ENCODE measurements at regions not wholly inside any gene's neighbourhood (a gene's known extent, or its start where the extent isn't known, plus 50 kb on each side); places are given as distances from the start of the nearest gene placed in this dataset.

DNA sequence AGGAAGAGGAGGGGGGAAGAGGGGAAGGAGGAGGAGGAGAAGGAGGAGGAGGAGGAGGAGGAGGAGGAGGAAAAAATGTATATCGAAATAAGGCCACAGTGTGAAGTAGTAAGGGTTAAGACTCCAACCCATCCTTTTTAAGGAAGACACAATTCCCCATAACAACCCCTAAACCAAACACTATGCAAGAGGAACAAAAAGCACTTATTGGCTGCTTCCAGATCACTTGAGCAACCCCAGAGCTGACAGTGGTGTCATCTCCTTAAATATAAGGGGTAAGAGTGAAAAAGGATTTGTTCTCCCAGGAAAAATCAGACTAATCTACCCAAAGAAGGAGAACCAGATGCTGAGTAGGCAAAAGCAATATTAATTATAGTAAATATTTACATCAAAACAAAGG, 169.1 kb upstream of the SASH1 start:
- Histone ChIP-seq H3K4me2 (ENCODE audit: low read depth, low read length) (no peak overlapping the region), H3K23ac (ENCODE audit: low read depth, low read length) (no peak overlapping the region), H4K91ac (ENCODE audit: insufficient read depth, low read depth, low read length) (no peak overlapping the region), H3K36me3 (ENCODE audit: control insufficient read depth, insufficient read depth, low read length) (no peaks in the 10 kb centered on the region), H3K4ac (ENCODE audit: low read depth, low read length) (no peak overlapping the region), H3K18ac (ENCODE audit: low read depth, low read length) (no peak overlapping the region), H2BK5ac (ENCODE audit: low read depth, low read length, poor library complexity, severe bottlenecking) (no peak overlapping the region), H2AK9ac (replicated peaks; ENCODE audit: low read depth, low read length, poor library complexity) (no peak overlapping the region), H3K9ac (ENCODE audit: low read depth, low read length) (no peak overlapping the region), H2BK15ac (ENCODE audit: low read depth, low read length) (no peak overlapping the region), H4K5ac (ENCODE audit: low read depth, low read length) (no peak overlapping the region), H4K20me1 (ENCODE audit: insufficient read depth, low read length) (no peaks in the 10 kb centered on the region), H3K56ac (ENCODE audit: extremely low read depth, insufficient read depth, low read length) (no peak overlapping the region), H2BK120ac (ENCODE audit: low read depth, low read length) (no peak overlapping the region), H3K79me1 (ENCODE audit: low read depth in 1 of 2, low read length in 2 of 2) (no peaks in the 10 kb centered on the region), H3K4me1 (ENCODE audit: control insufficient read depth, insufficient read depth, low read length) (no peaks in the 10 kb centered on the region), H3K14ac (replicated peaks; ENCODE audit: low read depth, low read length) (no peak overlapping the region), H2AK5ac (ENCODE audit: low read depth, low read length) (no peak overlapping the region), H3K27ac (ENCODE audit: insufficient read depth, low read length) (no peak overlapping the region), H3K9me1 (ENCODE audit: insufficient read depth, low read length) (no peaks in the 10 kb centered on the region), H3K27me3 (ENCODE audit: control insufficient read depth, insufficient read depth, low read length) (no peaks in the 10 kb centered on the region; the same call in 1 of the 2 replicates), H3K9me3 (ENCODE audit: control insufficient read depth, insufficient read depth, low read length) (no peaks in the 10 kb centered on the region), H4K8ac (ENCODE audit: low read depth in 2 of 2, low read length in 2 of 2) (no peak overlapping the region), H3K4me3 (ENCODE audit: insufficient read depth, low read depth, low read length) (no peak overlapping the region), H2BK20ac (ENCODE audit: low read depth, low read length) (no peak overlapping the region), H2AFZ (replicated peaks; ENCODE audit: low read length, poor library complexity) (no peak overlapping the region)
- intact Hi-C loops (cut with micrococcal nuclease), result no loop called here
- CTCF ChIA-PET, result no interaction called here
- ATAC-seq (ENCODE audit: low read depth) (no peak), DNase-seq (no peak)
- in situ Hi-C loops (cut with MboI; ENCODE audit: low sequenced_read_pairs), result loop anchor here (25.0 kb wide), 1 partner anchor 1311 kb away; no protein-coding TSS in a partner anchor
- POLR2A ChIA-PET (ENCODE audit: unreplicated experiment), result no interaction called here
- TF ChIP-seq, protein P1, sequence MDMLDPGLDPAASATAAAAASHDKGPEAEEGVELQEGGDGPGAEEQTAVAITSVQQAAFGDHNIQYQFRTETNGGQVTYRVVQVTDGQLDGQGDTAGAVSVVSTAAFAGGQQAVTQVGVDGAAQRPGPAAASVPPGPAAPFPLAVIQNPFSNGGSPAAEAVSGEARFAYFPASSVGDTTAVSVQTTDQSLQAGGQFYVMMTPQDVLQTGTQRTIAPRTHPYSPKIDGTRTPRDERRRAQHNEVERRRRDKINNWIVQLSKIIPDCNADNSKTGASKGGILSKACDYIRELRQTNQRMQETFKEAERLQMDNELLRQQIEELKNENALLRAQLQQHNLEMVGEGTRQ (IDR thresholded peaks at IDR 0.05; ENCODE audit: low read depth, low read length), result no peak
- TF ChIP-seq CEBPB (IDR thresholded peaks at IDR 0.05; ENCODE audit: low read depth, low read length) (no peak), RCOR1 (IDR thresholded peaks at IDR 0.05; ENCODE audit: insufficient replicate concordance, low read length) (no peak)
- TF ChIP-seq, protein P2, sequence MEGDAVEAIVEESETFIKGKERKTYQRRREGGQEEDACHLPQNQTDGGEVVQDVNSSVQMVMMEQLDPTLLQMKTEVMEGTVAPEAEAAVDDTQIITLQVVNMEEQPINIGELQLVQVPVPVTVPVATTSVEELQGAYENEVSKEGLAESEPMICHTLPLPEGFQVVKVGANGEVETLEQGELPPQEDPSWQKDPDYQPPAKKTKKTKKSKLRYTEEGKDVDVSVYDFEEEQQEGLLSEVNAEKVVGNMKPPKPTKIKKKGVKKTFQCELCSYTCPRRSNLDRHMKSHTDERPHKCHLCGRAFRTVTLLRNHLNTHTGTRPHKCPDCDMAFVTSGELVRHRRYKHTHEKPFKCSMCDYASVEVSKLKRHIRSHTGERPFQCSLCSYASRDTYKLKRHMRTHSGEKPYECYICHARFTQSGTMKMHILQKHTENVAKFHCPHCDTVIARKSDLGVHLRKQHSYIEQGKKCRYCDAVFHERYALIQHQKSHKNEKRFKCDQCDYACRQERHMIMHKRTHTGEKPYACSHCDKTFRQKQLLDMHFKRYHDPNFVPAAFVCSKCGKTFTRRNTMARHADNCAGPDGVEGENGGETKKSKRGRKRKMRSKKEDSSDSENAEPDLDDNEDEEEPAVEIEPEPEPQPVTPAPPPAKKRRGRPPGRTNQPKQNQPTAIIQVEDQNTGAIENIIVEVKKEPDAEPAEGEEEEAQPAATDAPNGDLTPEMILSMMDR (conservative IDR thresholded peaks at IDR 0.05; ENCODE audit: low read depth, low read length), result no peak
- dilution Hi-C loops (cut with HindIII; ENCODE audit: low sequenced_read_pairs, unreplicated experiment), result no loop called here
- BruUV-seq (replicated peaks), result no TSS peak
- no CpG with 5 or more reads among the region's 1 CpG for WGBS, 2 experiments (ENCODE audit: extremely low coverage in 2 of 2, insufficient read length in 1 of 2)

Measured in IMR-90 (cell line).